Left renal cortex interstitium (tissue), 4 donors: ENCODE measurements at regions not wholly inside any gene's neighbourhood (a gene's known extent, or its start where the extent isn't known, plus 50 kb on each side); places are given as distances from the start of the nearest gene placed in this dataset.
A peak's percentile ranks its signal among the peaks of the same experiment; 100 is the strongest.

ENCODE experiments used
- DNase-seq, 4 donors: peaks; one replicate each; pipeline ENCODE4 v3.0.0-alpha.2; 2013; ENCODE audit warnings: low read depth in 4 of 4, low spot score in 2 of 4, missing footprints in 1 of 4

DNA sequence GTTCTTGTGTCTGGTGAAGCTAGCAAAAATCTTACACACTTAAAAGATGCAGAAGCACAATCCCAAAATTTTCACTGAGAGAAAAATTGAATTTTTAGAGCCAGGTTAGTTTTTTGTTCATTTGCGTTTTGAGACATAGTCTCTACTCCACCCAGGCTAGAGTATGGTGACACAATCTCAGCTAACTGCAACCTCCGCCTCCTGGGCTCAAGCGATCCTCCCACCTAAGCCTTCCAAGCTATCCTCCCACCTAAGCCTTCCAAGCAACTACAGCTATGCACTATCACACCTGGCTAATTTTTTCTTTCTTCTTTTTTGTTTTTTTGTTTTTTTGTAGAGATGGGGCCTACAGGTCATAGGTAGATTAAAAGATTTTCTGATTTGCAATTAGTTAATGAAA, 113.1 kb upstream of the RAB6C start:
- DNase-seq, result no peak

DNA sequence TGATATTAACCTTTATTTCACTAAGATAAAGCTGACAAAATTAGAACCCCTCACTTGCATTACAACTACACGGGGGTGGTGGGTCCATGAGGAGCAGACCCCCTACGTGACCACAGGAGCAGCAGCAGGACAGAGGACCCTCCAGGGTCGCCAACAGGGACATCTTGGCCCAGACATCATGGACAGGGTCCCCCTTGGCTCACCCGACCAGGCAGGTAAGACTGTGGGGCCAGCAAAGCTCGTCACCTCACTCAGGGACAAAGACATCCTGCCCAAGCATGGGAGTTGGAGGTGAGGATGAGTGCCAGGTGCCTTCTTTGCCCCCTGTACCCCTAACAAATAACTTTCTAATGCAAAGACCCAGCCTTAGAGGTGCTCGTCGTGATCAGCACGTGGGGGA, 111.3 kb upstream of the RAB6C start:
- no peak for DNase-seq

DNA sequence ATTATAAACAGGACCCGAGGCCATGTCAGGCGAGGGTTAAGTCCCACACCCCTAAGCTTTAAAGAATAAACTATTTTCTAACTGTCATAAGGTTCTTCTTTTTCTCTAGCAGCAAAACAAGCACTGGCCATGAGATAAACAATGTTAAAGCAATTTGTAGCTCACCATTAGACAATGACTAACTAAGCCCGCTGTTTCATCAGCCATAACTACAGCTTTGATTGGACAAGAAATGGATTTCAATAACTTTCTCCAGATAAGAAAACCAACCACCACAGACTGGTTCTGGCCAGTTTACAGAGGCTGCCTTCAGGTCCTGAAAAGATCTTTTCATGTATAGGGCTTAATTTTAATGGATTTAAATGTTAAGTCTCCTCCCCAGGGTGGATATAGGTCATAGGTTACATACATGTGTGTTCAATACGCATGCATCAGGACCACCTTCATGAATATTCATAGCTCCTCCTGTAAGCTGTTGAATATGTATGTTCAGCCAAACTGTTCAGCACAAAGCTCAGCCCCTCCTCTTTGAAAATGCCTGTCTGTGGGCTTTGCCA, 108.7 kb upstream of the RAB6C start:
- DNase-seq, result no peak

DNA sequence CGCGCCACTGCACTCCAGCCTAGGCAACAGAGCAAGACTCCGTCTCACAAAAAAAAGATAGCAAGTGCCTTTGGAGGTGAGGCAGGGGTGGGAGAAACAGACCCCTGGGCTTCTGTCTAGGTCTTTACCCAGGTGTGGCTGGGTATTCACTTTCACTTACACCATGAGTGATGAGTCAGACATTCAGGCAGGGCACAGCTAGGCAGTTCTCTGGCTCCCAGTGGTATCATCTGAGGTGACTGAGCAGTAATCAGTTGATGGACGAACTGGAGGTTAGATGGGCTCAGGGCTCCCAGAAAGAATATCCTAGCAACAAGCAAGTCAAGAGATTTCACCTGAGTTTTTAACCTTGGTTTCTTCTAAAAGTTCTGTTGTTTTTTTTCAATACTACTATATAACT, 107.0 kb upstream of the RAB6C start:
- no peak for DNase-seq

DNA sequence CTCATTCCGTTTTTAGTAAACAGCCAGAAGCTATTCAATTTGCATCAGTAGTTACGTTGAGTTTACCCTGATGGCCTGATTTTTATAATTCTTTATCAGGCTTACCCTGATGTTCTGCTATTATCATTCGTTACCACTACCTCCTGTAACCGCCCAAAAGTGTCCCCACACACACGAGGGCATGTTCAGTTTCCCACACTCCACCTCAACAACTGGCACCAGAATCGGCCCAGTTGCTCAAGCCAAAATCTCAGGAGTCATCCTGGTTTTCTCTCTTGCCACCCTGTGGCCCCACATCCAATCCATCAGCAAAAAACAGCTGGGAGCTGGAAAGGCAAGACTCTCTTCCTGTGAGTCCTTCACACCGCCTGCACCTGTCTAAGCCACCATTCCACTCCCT, 102.9 kb upstream of the RAB6C start:
- DNase-seq, result no peak

DNA sequence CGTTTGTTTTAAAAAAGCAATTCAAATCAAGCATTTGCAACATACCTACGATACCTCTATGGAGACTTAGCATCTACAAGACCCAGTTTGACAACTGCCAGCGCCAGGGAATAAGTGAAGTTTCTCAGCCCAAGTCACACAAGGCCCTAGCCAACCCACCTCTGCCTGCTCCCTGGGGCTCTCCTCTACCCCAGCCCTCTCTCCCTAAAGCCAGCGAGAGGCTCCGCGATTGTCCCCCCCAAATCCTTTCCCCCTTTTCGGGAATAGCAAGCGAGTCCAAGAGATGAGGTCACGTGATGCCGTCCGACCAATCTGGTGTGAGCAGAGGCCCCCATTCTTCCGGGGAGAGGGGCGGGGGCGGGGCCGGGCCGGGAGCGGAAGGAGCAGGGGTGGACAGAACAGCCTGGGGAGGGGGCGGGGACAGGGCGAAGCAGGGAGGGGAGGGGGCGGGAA, 102.2 kb upstream of the RAB6C start:
- peak; percentile 82 to 94 (median 88) for DNase-seq

DNA sequence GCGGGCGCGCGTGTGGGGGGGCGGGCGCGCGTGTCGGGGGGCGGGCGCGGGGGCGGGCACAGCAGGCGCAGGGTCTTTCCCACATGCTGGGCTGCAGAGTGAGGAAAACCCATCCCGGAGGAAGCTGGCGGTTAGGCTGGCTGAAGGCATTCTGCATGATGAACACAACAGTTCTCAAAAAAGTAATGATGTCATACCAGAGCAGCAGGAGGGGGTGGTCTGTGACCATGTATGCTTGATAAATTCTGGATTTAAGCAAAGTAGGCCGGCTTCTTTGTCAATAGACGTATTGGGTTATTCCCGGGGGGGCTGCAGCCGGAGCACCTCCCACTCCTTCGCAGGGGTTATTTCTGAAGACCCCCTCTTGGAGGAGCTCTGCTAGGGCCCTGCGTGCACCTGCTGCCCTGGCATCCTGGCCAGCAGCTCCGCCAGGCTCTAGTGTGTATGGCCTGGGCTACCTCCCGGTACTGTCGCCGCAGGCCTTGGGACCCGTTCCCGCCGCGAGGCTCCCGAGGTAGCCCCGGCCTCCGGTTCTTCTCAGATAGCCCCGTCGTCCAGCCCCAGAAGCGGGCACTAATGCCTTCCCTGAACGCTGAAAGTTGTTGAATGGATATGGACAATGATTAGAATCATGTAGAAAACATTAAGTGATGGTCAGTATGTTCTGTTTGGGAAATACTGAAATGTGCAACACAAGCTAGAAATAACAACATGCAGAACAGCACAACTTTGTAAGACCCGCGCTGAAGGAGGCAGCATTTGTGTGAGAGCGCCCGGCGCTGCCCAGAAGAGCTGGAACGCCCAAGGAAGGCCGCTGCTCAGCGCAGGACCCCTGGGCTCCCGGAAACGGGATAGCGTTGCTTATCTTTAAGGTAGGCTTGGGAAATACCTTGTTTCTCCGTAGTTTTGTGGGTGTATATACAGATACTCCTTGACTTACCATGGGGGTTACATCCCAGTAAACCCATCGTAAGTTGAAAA, 101.4 kb upstream of the RAB6C start:
- DNase-seq, result peak; percentile 45 to 56 (median 54)

DNA sequence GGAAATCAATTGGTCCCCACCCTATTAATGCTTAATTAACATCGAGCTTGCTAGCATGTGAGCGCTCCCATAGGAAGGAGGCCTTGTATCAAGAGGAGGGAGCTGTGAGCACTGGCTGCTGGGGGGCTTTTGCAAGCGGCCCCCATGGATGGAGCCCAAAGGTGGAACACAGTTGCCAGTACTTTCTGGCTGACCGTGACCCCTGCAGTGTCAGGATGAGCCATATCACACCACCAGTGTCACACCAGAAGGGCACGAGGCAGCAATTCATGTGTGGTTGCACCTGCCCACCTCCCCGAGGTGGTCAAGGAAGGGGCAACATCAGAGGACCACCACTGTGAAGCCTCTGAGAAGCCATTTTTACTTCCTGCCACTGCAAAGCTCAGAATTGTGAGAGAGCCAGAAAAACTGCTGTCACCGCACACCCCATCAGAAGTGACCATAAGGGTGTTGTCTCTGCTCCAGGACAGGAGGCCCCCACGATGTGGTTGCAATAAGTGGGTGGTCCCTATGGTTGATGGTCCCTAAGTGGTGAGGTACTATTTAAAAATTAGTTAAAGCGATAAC, 99.8 kb upstream of the RAB6C start:
- DNase-seq, result no peak

DNA sequence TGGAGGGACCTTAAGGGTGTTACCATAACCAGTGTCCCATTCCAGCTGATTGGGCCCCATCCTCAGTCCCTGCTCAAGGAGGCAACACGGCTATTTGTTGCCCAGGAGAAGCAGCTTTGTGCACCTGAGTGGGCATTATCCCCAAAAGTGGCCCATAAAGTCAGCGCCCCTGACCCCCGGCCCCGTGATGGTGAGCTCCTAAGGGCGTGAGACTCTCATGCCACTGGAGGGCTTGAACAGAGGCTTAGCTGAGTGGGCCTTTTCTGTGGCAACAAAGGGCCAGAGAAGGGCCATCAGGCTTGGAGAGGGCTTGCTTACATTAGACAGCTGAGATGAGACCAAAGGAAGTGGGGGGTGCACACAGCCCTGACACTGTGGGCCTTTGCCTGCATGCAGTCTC, 99.2 kb upstream of the RAB6C start:
- DNase-seq, result no peak

DNA sequence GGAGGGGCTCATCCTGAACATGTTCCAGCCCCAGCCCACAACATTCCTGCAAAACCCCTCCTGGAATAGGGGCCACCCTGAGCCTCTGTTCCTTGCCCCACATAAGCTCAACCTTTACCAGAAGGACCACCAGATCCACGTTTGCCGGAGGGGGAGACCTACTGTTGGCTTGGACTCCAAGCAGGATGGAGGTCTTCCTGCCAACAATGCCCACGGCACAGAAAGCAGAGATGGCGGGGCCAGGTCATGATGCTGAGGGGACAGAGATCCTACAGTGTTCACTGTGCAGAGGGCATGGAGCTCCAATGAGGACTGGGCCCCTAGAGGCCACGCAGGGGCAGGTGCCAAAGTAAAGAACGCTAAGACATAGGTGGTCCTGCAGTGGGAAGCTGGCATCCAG, 98.5 kb upstream of the RAB6C start:
- DNase-seq, result no peak

DNA sequence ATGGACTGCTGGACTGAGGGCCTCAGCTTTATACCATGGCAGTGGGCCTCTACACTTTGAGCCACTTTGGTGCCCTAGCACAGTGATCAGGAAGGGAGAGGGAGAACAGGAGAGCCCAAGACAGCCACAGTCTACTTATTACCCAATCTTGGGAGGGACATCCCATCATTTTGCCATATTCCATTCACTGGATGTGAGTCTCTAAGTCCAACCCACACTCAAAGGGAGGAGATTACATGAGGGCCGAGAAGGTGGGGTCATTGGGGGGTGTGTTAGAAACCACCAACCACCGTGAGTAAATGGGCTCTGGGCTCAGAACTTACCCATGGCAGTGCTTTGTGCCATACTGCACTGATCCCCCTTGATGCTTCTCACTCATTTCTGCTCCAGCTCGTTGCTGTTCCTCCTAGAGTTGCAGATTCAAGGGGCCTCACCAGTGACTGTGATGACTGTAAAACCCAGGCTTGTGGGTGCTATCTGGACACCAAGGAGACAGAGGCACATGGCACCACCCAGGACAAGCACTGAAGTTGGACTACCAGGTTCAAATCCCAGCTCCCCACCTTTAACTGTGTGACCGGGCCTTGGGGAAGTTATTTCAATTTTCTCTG, 97.6 kb upstream of the RAB6C start:
- DNase-seq, result no peak

DNA sequence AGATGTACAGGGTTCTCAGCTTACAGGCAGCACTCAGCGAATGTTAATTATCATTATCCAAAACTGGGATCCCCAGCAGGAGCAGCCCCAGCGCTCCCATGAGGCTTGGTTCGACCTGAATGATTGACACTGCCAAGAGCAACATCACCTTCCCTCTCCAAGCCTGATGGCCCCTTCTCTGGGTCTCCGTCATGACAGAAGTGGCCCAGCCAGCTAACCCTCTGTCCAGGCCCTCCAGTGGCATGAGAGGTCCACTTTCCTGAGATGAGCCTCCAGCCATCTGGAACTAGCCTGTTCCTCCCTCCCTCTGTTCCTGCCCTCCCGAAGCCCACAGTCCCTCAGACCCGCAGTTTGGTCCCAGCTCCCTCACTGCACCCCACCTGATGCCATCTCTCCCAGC, 97.0 kb upstream of the RAB6C start:
- no peak for DNase-seq

DNA sequence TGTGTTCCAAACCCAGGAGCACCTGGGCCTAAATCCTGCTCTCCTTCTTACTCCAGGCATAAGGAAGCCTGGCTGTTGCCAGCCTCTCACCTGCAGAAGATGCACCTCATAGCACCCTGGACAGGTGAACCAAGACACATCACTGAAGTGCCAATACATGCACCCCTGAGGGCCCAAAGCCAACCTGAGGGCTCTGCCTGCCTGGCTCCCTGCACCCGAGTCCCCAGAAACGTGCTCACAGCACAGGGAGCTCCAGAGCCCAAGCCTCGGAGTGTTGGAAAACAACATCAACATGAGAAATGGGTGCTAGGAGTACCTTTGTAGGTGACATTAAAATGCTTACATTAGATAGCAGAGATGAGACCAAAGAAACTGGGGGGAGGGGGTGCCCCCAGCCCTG, 96.3 kb upstream of the RAB6C start:
- no peak for DNase-seq

DNA sequence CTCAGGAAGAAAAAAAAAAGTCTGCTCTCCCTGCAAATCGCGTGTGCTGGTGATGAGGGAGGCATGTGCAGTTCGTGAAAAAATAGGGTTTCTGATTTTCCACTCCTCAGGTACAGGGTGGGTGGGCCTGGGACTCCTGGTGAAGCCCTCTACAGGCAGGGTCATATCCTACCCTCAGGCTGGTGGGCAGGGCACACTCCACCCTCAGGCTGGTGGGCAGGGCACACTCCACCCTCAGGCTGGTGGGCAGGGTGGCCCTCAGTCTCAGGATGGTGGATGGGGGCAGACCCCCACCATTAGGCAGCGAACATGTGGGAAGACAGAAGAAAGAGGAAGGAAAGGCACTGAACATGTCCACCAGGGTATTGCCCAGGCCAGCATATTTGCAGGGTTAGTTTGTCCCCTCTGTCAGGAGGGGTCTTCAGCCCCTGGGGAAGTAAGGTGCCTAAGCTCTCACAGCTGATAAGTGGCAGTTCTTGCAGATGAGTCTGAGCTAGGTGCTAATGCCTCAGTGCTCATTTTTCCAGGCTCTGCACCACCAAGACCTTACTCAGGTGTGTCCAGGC, 95.2 kb upstream of the RAB6C start:
- DNase-seq, result no peak

DNA sequence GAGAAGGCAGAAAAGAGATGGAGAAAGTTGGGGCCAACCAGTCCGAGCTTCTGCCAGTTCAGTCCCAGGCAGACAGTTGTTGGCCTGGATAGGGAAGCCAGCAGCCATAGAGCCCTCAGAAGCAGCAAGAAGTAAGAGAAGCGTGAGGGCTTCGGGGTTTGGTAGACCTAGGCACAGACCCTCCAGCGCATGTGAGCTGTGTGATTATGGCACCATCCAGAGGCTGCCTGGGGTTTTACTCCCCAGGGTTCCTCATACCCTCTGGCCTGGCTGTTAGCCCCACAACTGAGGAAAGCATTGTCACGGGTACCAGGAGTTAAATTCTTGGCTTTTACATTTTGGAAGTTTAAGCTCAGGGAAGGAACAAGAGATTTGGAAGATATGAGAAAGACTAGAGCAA, 93.7 kb upstream of the RAB6C start:
- no peak for DNase-seq

DNA sequence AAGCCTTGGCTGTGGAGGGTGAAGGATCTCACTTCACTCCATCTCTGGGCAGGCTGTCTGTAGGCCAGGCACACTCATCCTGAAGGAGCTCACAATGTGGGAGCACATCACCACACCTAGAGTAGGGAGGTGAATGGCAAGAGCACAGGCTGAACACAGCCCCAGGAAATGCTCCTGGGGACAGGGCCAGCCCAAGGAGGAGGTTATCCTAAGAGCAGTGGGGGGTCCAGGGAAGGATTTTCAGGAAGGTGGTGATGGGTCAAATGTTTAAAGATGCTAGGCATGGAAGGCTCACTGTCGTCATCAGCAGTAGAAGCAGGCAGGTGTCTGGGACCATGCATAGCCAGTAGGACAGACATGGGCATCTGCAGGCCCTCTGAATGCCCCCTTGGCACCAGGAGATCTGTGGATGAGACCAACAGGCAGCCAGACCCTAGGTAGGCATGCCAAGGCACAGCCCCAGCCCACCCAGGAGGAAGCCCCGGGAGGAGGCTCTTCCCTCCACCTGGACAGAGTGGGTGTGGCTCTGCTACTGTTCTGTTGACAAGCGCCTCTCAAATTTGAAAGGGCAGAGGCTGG, 91.7 kb upstream of the RAB6C start:
- DNase-seq, result no peak

DNA sequence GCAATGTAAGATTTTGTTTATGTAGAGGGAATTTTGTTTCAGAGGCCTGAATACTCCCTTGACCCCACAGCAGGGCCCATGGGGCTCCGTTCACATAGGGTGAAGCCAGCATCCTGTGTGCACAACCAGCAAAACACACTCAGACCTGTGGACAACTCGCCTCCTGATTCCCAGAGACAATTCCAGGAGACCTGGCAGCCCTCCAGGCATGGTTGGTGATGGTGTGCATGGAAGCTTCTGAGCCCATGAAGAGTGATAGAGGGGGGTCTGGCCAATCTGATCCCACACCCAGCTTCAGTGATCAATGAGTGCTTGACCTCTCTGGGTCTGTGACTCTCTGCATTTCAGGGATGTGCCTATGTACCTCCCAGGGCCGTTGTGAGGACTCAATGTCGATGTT, 91.0 kb upstream of the RAB6C start:
- DNase-seq, result no peak

DNA sequence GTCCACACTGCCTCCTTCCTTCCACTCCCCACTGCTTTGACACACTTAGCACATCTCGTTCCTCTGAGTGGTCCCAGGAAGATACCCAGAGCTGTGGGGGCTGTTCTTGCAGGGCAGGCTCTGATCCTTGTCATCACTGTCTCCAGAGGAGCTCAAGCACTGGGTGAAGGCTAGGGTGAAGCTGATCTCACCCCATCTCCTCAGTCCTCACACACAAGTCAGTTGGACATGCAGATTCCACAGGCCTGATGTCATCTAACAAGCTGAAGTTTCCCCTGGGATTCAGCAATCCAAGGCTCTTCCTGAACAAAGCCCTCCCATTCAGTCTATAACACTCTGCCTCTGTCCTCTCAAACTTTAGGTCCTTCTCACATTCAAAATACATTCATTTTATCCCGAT, 90.6 kb upstream of the RAB6C start:
- DNase-seq, result no peak

DNA sequence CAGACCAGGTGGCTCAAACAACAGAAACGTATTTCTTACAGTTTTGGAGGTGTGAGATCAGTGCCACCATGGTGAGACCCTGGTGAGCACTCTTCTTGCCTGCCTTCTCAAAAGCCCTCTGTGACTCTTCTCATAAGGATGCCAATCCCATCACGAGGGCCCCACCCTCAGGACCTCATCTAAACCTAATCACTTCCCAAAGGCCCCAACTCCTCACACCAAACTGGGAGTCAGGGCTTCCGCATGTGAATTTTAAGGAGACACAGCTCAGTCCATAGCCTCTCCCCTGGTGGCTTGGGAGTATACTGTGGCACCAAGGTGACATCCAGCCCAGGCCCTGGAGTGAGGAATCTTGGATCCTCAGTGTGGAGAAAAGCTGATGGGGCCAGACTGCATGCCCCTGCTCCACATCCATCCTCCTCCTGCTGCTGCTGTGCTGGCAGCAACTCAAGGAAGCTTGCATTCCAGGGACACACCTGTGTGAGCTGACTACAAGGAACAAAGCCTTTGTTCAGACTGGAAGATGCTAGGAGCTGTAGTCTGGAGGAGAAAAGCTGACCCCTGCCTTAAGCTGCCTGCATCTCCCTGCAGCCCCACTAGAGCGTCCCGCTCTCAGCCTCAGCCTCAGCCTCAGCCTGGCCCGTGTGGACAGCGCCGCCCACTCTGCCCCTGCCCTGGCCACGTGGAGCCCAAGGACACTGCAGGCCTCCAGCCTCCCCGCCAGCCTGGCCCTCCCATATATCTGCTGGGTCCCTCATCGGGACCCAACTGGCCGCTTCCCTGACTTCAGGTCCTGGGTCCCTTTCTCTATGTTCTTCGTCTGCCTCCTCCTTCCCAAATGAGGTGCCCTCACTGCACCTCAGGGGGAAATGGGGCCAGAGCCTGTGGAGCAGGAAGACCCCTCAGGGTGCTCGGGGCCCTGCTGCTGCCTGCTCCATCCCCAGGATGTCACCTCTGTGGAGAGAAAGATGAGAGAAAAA, 87.8 kb upstream of the RAB6C start:
- no peak for DNase-seq

DNA sequence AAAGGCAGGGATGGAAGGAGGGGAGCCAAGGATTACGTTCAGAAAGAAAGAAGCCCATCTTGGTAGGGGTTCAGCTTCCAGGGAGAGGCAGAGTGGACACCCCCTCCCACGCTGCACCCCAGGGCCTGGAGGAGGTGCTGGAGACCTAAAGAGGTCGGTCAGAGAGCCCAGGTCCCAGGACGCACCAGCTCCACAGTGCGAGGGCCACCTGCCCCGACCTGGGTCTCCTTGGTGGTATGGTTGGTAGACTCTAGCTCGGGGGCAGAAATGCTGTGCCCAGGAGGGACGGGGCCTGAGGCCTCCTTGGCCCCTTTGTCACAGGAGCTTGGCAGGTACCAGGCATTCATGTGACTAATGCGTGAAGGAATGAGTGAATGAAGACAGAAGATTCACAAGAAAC, 87.1 kb upstream of the RAB6C start:
- no peak for DNase-seq
